Activated CD4-positive, alpha-beta T cell treated with anti-CD3 and anti-CD28 coated beads for 1 hour (primary cell): ENCODE measurements at regions not wholly inside any gene's neighbourhood (a gene's known extent, or its start where the extent isn't known, plus 50 kb on each side); places are given as distances from the start of the nearest gene placed in this dataset.

Source experiments
- DNase-seq: peaks from one replicate; pipeline ENCODE4 v3.0.0-alpha.2; 2020

- DNase-seq: no peak
Observed at GRCh38 chr2:38446906-38447561, 70.0 kb upstream of the ATL2 start.

DNA sequence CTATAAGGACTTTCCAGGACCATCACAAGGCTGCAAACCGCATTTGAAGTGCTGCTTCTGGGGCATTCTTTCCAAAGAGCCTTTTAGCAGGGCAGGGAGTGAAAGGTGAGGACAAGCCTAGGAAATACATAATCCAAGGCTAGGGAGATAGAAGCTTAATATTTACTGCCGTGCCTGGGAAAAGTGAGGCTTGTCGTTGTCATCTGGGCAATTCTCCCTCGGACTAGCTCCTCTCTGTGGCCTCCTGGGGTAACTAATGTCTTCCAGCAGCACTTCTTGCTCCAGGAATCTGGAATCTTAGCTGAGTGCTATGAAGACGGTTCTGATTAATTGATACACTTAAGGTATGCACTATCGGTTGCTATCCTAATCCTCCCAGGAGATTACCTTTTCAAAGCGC lies 69.3 kb upstream of the ATL2 start:
- no peak for DNase-seq

- DNase-seq: no peak
Observed at GRCh38 chr2:38444247-38444646, 67.2 kb upstream of the ATL2 start.

GRCh38 chr2:38442643-38443541 lies 65.8 kb upstream of the ATL2 start:
- DNase-seq: no peak

- no peak for DNase-seq
Observed at GRCh38 chr2:38441346-38441745, 64.3 kb upstream of the ATL2 start.

DNA sequence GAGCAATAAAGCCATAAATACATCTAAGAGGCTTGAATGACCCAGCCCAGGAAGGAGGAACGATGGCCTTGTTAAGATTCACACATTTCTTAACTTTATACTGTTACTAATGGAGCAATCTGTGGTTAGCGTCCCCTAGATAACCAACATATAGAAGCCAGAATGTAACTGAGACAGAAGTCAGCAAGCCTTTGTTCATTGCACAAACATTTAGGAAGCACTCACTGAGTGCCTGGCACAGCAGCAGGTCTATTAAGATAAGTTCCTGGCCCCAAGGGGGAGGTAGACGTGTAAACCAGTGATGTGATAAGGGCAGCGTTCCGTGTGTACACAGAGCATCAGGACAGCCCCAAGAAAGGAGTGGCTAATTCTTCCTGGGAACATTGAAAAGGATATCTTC lies 63.6 kb upstream of the ATL2 start:
- DNase-seq: no peak

- no peak for DNase-seq
Observed at GRCh38 chr2:38439863-38440262, 62.8 kb upstream of the ATL2 start.

DNA sequence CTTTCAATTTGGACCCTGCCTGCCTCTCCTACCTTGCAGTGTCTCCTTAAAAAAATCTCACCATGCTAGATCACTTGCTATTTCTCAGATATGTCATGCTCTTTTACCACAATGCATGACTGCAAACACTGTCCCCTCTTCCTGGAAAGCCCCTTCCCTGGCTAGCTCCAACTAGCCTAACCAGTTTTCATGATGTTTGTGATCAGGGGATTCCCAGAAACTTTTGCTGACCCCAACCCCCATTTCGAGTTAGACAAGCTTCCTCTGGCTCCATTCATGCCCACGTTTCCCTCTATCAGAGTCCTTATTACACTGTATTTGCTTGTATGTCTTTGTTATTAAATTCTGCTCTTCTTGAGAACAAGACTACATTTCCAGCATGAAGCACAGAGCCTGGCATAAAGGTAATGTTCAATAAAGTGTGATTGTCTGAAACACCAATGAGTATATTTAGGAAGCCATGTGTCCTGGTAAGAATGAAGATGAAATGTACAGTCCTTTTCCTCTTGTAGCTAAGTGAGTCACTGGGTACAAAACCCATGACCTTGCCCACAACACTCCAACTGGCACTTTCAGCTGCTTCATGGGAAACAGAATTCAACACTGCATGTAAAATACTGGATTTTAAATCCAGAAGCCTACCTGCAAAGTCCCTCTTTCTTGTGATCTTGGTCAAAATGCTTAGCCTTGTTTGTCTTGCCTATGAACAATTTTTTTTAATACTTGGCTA lies 62.0 kb upstream of the ATL2 start:
- no peak for DNase-seq

DNA sequence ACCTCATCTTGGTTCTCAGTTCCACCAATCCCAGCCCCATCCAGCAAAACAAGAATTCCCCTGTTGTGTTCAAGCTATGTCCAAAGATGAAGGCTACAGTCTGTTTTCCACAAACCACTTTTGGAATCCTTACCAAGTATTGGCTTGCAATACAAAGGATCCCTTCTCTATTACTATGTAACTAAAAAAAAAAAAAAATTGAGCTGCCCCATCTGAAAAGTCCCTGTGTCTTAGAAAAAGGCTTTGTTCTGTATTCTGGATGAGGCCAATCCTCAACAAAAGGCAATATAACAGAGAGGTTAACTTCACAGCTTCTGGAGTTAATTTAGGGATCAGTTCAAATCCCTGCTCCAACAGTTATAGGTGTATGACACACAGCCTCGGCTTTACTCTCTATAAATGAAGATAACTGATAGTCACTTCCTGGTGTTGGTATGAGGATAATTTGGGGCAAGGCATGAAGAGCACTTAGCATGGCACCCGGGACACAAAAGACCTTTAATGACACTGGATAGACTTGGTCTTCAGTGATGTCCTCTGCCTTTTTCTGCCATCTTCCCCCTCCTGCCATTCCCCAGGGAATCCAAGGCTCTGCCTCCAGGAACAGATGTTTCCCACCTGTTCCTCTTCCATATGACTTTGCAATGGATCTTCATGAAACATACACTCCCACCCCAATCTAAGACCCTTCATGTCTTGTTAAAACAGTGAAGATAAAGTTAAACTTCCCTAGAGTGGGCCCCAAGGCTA lies 61.2 kb upstream of the ATL2 start:
- DNase-seq: no peak

GRCh38 chr2:38436227-38436664 lies 59.2 kb upstream of the ATL2 start:
- no peak for DNase-seq

DNA sequence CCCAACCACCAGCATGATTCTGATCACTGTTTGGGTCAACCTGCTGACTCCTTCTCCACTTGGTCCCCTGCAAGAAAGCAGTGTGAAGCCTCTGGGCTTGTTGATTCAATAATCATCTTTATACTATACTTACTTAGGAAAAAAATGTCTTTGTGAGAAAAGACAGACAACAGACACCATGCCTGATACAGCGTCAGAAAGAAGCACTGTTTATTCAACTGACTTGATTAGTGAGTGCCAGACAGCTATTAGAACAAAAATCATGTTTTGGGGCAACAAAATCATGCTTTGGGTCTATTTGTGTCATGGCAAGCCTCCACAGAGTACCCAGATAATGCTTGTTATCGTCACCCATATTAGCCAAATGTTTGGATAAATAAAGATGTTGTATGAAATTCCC lies 58.7 kb upstream of the ATL2 start:
- DNase-seq: no peak

GRCh38 chr2:38434595-38434994 lies 57.5 kb upstream of the ATL2 start:
- DNase-seq: no peak

DNA sequence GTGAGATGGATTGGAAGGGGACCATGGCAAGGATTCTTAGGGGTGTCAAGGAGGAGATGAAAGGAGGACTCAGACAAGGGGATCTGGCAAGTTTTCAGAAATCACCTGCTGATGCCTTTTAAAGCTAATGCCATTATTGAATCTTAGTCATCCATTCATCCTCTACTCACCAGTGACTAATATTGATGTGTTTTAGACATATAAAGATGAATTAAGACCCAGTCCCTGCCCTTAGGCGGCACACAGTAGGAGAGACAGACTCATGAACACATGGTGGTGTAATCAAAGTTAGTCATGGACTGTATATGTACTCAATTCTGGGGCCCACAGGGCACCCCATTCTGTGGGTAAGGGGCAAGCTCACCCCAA lies 56.5 kb upstream of the ATL2 start:
- DNase-seq: no peak

- DNase-seq: no peak
Observed at GRCh38 chr2:38432820-38433606, 55.9 kb upstream of the ATL2 start.

DNA sequence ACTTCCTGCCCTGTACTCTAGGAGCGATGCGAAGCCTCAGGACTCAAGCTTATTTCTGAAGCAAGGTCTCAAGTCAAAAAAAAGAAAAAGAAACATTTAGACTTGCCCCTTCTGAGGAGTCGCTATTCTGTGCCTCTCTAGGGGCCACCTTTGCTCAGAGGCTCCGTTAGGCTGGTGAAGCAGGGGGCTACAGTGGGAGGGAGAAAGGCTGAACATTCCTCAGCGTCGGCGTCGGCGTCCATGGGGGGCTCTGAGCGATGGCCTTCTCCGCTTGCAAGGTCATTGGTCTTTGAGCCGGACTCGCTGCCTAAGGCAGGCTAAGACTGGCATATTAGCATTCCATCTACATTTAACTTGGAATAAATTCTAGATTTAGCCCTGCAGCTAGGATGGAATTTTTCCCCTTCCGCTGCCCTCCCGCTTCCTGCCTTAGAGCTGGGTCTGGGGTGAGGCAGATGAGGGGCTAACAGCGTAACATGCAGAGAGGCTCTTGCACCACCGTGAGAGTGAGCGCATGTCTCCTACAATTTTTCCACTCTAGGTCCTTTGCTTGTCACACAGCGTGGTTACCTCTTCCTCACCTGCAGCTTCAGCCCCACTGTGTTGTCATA lies 53.6 kb upstream of the ATL2 start:
- DNase-seq: no peak

DNA sequence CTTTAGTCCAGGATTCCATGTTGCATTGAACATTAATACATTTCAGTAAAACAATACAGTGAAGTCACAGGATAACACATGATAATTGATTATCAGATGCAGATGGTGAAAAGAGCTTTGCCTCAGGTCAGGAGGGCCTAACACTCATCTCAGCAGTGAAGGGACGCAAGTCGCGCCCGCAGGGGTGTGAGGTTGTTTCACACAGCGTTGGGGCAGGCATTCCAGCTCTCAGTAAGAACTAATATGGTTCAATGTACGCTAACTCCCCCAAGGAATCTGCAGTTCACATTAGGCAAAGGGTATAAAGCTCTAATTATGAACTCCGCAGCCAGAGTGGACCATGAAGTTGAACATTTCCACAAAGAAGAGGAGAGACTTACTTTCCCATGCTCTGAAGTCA lies 53.1 kb upstream of the ATL2 start:
- DNase-seq: no peak

- no peak for DNase-seq
Observed at GRCh38 chr2:38427936-38428335, 50.9 kb upstream of the ATL2 start.

DNA sequence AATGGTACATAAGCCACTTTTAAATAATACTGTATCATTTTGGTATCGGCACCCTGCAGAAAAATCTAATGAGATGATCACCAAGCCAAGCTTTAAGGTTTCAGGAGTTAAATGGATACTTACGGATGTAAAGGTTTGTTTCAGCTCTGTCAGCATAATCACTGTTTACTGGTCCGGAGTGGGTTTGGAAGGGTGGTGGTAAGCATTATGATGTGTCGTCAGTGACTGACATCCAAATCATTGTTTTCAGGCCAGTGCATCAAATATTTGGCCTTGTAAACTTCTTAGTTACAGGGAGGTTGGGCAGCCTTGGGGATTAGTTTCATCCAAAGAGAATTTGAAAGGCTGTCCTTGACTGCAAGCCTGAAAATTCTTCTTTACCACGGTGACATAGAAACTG lies 50.0 kb upstream of the ATL2 start:
- no peak for DNase-seq
